ENCODE measurements at regions not wholly inside any gene's neighbourhood (a gene's known extent, or its start where the extent isn't known, plus 50 kb on each side); places are given as distances from the start of the nearest gene placed in this dataset.
"Not testable (repeated sequence)": the region's sequence is repeated elsewhere in the genome, so short reads cannot be mapped to it uniquely, and the experiment has no call there.

- H3K4me1 ChIP-seq (ENCODE audit: insufficient read depth, low read length): no peaks in the 10 kb centered on the region
- no peak overlapping the region for H3K4me3 ChIP-seq (ENCODE audit: low read length)
- TF ChIP-seq EZH2 (IDR thresholded peaks at IDR 0.05; ENCODE audit: low read length, unreplicated experiment) (no peak), EZH2phosphoT487 (IDR thresholded peaks at IDR 0.05; ENCODE audit: borderline replicate concordance, low read length) (no peak), CTCF (conservative IDR thresholded peaks at IDR 0.05; ENCODE audit: low read depth, low read length) (no peak)
- CTCF ChIA-PET: no interaction called here
- no peak overlapping the region for H2AFZ ChIP-seq (ENCODE audit: low read length)
- ATAC-seq (no peak), DNase-seq (no peak)
- intact Hi-C loops (cut with micrococcal nuclease): no loop called here
- no peaks in the 10 kb centered on the region for H3F3A ChIP-seq (ENCODE audit: low read length, unreplicated experiment)
- no peak overlapping the region for H3K9ac ChIP-seq (ENCODE audit: low read length)
- no peaks in the 10 kb centered on the region for H3K79me2 ChIP-seq (ENCODE audit: low read length)
- no TSS peak for BruUV-seq (replicated peaks)
- H3K9me3 ChIP-seq (ENCODE audit: low read length): no peaks in the 10 kb centered on the region
- H3K27me3 ChIP-seq (ENCODE audit: low read length): no peaks in the 10 kb centered on the region
- H3K4me2 ChIP-seq (ENCODE audit: low read length): no peak overlapping the region
- H3K9me2 ChIP-seq (replicated peaks; ENCODE audit: low read length): no peaks in the 10 kb centered on the region
- POLR2A ChIA-PET (ENCODE audit: unreplicated experiment): no interaction called here
- no peaks in the 10 kb centered on the region for H3K36me3 ChIP-seq (ENCODE audit: low read depth, low read length)
- no peak overlapping the region for H3K27ac ChIP-seq (ENCODE audit: low read length)
- no peaks in the 10 kb centered on the region for H4K20me1 ChIP-seq (ENCODE audit: low read length)
Observed at GRCh38 chr6:145569140-145569539, 166.2 kb downstream of the EPM2A start.

GRCh38 chr6:145570336-145570735, 165.0 kb downstream of the EPM2A start:
- H3K27ac ChIP-seq (ENCODE audit: low read length); CTCF ChIA-PET; intact Hi-C loops (cut with micrococcal nuclease); H3K9me2 ChIP-seq (replicated peaks; ENCODE audit: low read length); ATAC-seq; H2AFZ ChIP-seq (ENCODE audit: low read length); BruUV-seq (replicated peaks); H4K20me1 ChIP-seq (ENCODE audit: low read length); H3K27me3 ChIP-seq (ENCODE audit: low read length); H3K9me3 ChIP-seq (ENCODE audit: low read length); H3K36me3 ChIP-seq (ENCODE audit: low read depth, low read length); H3K4me3 ChIP-seq (ENCODE audit: low read length); H3F3A ChIP-seq (ENCODE audit: low read length, unreplicated experiment); H3K4me2 ChIP-seq (ENCODE audit: low read length); POLR2A ChIA-PET (ENCODE audit: unreplicated experiment); H3K79me2 ChIP-seq (ENCODE audit: low read length); H3K4me1 ChIP-seq (ENCODE audit: insufficient read depth, low read length); H3K9ac ChIP-seq (ENCODE audit: low read length); DNase-seq: not testable (repeated sequence)

- H3K9me2 ChIP-seq (replicated peaks; ENCODE audit: low read length); POLR2A ChIA-PET (ENCODE audit: unreplicated experiment); H3K79me2 ChIP-seq (ENCODE audit: low read length); H3K4me1 ChIP-seq (ENCODE audit: insufficient read depth, low read length); H4K20me1 ChIP-seq (ENCODE audit: low read length); intact Hi-C loops (cut with micrococcal nuclease); H3K9me3 ChIP-seq (ENCODE audit: low read length); DNase-seq; H3K9ac ChIP-seq (ENCODE audit: low read length); BruUV-seq (replicated peaks); H3K4me3 ChIP-seq (ENCODE audit: low read length); ATAC-seq; H3F3A ChIP-seq (ENCODE audit: low read length, unreplicated experiment); H2AFZ ChIP-seq (ENCODE audit: low read length); CTCF ChIA-PET; H3K4me2 ChIP-seq (ENCODE audit: low read length); H3K27ac ChIP-seq (ENCODE audit: low read length); H3K36me3 ChIP-seq (ENCODE audit: low read depth, low read length); H3K27me3 ChIP-seq (ENCODE audit: low read length): not testable (repeated sequence)
Observed at GRCh38 chr6:145574269-145574668, 161.1 kb downstream of the EPM2A start.

Measured in PC-3 (cell line).